HG02884 (cell line): ENCODE measurements at regions not wholly inside any gene's neighbourhood (a gene's known extent, or its start where the extent isn't known, plus 50 kb on each side); places are given as distances from the start of the nearest gene placed in this dataset.

Source experiments
- ATAC-seq: cut with Tn5 transposase; IDR thresholded peaks from one replicate; pipeline ENCODE4 v1.9.1; 2021; ENCODE audit warnings: mild to moderate bottlenecking, moderate library complexity; ENCODE audit not compliant: unreplicated experiment

GRCh38 chr7:117929237-117929636 is 56.0 kb upstream of the CTTNBP2 start:
- no peak for ATAC-seq

- ATAC-seq: no peak
Observed at GRCh38 chr7:117931314-117931713, 58.1 kb upstream of the CTTNBP2 start.

DNA sequence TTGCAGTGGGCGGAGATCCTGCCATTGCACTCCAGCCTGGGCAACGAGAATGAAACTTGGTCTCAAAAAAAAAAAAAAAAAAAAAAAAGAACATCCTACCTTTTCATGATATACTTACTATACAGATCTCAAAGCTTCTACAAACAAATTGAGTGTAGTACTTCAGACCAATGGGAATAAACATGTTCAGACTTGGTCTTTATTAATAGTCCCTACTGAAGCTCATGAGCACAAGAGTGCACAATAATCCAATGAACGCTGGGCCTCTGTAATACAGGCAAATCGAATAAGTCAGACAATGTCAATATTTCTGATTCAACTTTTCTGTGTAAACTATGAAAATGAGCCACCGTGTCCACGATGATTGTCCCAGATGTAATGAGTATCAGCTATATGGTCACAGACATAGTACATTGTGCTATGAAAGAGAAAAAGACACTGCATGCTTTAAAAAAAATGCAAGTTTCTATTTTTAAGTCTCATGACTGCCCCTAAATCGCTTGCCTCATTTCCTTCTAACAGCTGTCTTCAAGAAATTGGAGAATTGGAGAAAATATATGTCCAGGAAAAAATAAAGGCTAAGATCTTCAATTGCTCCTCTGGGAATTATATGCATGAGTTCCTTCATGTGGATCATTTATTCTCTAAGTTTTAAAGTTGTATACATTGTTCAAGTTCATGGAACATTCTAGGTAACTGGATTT is 64.0 kb upstream of the CTTNBP2 start:
- ATAC-seq: no peak

- ATAC-seq: no peak
Observed at GRCh38 chr7:117937753-117938483, 64.7 kb upstream of the CTTNBP2 start.

- no peak for ATAC-seq
Observed at GRCh38 chr7:117941138-117941810, 68.0 kb upstream of the CTTNBP2 start.

DNA sequence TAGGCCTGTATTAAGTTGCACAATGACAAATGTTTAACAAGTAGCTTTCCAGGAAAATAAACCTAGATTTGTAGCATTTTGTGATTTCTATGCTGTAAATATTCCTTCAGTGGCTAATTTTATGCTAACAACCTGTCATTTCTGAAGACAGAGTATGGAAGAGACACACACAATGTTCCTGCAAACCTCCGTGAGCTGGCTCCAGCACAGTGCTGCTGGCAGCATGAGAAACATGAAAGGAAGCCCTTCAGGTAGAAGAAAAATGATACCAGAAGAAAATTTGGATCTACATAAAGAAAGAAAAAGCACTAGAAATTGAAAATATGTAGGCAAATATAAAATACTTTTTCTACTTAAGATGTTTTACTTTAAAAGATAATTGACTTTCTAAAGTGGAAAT is 69.5 kb upstream of the CTTNBP2 start:
- ATAC-seq: no peak

DNA sequence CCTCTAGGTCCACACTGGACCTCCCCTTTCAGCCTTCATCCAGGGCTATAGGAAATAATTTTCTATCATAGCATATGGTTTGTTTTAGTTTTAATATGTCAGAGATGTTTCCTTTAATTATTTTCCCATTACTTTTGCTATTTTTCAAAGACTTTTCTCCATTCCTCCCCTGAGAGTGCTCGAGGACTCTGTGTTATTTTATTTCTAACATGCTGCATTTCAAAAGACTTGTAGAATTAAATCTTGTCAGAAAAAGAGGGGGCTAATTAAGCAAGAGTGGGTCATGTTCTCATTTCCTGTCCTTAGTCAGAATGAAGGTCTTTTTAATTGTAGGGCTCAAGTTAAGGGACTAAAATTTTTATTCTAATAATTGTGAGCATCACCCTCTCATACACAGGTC is 71.6 kb upstream of the CTTNBP2 start:
- ATAC-seq: no peak

- no peak for ATAC-seq
Observed at GRCh38 chr7:117946151-117946633, 73.0 kb upstream of the CTTNBP2 start.

- ATAC-seq: no peak
Observed at GRCh38 chr7:117949232-117949631, 76.0 kb upstream of the CTTNBP2 start.

GRCh38 chr7:117950601-117951260 is 77.5 kb upstream of the CTTNBP2 start:
- no peak for ATAC-seq

DNA sequence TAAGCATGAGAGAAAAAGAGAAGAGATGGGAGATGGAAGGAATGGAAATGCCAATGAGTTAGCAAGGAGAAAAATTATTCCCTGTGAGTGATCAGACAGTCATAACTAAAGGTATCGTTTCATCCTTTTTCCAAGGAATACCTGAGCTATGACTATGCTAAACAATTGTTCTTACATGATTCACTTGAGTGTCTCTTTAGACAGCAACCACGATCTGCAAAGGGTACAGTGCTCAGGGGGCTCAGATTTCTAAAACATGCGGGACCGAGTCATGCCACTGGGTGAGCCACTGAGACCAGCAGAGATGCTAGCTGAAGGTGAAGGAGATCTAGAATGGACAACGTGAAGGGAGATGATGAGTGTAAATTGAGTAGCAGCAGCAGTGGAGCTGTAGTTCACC is 78.0 kb upstream of the CTTNBP2 start:
- ATAC-seq: no peak

- ATAC-seq: no peak
Observed at GRCh38 chr7:117951691-117952280, 78.5 kb upstream of the CTTNBP2 start.

- no peak for ATAC-seq
Observed at GRCh38 chr7:117955046-117955445, 81.8 kb upstream of the CTTNBP2 start.

- ATAC-seq: no peak
Observed at GRCh38 chr7:117960351-117960750, 87.1 kb upstream of the CTTNBP2 start.

DNA sequence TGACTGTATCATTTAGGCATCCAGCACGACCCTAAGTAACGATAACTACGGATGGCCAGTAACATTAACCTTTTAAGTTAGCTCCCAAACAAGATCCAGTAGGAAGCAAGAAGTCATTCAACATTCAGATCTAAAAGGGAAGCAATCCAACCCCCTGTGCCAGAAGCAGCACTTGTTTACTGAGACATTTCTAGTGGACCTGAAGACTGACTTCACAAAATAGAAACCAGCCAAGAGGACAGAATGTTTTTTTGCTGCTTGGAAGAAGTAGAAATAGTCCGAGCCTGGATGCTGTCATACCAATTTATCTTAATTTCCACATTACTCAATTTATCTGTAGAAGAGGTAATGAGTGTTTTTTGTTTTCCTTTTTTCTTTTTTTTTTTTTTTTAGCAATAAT is 88.0 kb upstream of the CTTNBP2 start:
- no peak for ATAC-seq

DNA sequence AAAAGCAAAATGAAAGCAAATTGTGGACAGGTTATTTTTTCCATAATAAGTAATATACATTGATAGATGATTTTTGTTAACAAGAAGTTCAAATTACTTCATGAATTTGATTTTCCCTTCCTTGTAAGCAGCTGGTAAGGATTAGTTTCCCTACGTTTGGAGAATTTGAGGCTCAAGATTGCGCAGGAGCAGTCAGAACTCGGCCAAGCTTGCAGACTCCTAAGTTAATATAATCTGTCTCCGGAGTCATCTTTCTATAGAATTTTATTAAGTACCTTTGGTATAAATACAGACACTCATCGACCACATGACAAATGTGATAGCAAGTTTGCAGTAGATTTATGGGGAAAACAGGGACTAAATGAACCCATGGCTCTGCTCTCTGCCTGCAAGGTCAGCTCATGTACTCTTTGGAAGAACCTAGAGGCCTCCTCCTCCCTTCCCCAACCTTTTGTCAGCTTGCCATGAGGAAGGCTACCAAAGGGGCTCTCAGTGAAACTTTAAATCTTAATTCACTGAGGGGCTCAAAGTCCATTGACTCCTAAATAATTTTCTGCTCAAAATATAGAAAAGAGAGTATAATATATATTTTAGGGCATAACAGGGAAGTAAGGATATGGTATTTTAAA is 89.2 kb upstream of the CTTNBP2 start:
- ATAC-seq: no peak

DNA sequence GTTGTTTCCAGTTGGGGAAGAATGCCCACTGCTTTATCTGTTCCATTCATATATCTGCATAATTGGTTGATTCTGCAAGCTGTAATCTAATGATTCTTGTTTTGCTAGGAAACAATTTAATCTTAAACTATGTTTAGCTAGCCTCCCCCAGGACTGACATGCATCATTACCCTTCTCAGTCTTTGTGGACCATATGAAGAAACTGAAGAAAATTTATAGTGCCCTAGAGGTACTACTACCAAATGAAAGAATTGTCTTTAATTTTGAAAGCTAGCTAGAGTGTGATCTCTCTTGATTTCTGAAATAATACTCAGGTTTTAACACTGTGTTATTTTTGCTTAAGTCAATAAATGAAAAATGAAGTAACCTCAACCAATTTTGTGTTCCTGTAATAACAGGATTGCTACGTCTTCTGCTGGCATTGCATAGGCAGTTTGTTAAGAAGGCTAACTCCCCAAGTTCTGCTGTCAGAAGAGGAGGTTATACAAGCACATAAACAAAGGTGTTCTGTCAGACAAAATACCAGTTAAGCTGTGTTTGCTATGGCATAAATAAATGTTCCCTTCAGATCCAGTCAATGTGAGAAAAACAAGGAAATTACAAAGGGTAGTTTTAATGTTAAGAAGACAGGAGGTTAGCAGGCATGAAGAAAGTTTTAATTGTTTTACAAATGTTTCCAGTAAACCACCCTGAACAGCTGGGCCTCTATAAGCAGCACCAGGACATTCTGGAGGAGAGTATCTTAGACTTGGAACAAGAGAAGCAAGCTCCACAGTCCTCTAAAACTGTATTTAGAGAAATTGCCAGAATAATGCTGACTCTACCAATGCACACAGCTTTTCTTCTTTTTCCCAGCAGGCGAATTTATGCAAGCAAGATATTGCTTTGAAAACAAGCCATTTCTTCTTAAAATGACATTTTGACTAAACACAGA is 90.3 kb upstream of the CTTNBP2 start:
- no peak for ATAC-seq

GRCh38 chr7:117970801-117971200 is 97.6 kb upstream of the CTTNBP2 start:
- no peak for ATAC-seq

- no peak for ATAC-seq
Observed at GRCh38 chr7:117971556-117972244, 98.5 kb upstream of the CTTNBP2 start.
